ENCODE measurements at regions not wholly inside any gene's neighbourhood (a gene's known extent, or its start where the extent isn't known, plus 50 kb on each side); places are given as distances from the start of the nearest gene placed in this dataset.
"Not testable (repeated sequence)": the region's sequence is repeated elsewhere in the genome, so short reads cannot be mapped to it uniquely, and the experiment has no call there.

- peak; percentile 67 for DNase-seq
Observed at GRCh38 chr10:21403256-21404015, 122.0 kb downstream of the SKIDA1 start.

- DNase-seq: no peak
Observed at GRCh38 chr10:21402606-21403083, 122.8 kb downstream of the SKIDA1 start.

- DNase-seq: no peak
Observed at GRCh38 chr10:21401196-21401595, 124.3 kb downstream of the SKIDA1 start.

GRCh38 chr10:21399392-21400035 lies 126.0 kb downstream of the SKIDA1 start:
- no peak for DNase-seq

GRCh38 chr10:21398563-21399231 lies 126.8 kb downstream of the SKIDA1 start:
- DNase-seq: no peak

GRCh38 chr10:21396889-21397288 lies 128.6 kb downstream of the SKIDA1 start:
- DNase-seq: no peak

GRCh38 chr10:21393931-21394330 lies 131.6 kb downstream of the SKIDA1 start:
- no peak for DNase-seq

- no peak for DNase-seq
Observed at GRCh38 chr10:21388589-21388988, 136.9 kb downstream of the SKIDA1 start.

- no peak for DNase-seq
Observed at GRCh38 chr10:21387868-21388267, 137.6 kb downstream of the SKIDA1 start.

GRCh38 chr10:21385996-21386585 lies 139.4 kb downstream of the SKIDA1 start:
- DNase-seq: no peak

- no peak for DNase-seq
Observed at GRCh38 chr10:21385536-21385935, 139.9 kb downstream of the SKIDA1 start.

- DNase-seq: no peak
Observed at GRCh38 chr10:21379143-21379542, 146.3 kb downstream of the SKIDA1 start.

- DNase-seq: not testable (repeated sequence)
Observed at GRCh38 chr10:21375274-21375673, 150.2 kb downstream of the SKIDA1 start.

GRCh38 chr10:21373881-21374280 lies 151.6 kb downstream of the SKIDA1 start:
- not testable (repeated sequence) for DNase-seq

GRCh38 chr10:21372651-21373410 lies 152.7 kb downstream of the SKIDA1 start:
- DNase-seq: peak; percentile 5

GRCh38 chr10:21369697-21370096 lies 155.8 kb downstream of the SKIDA1 start:
- no peak for DNase-seq

GRCh38 chr10:21368728-21369425 lies 156.6 kb downstream of the SKIDA1 start:
- DNase-seq: no peak

- DNase-seq: no peak
Observed at GRCh38 chr10:21368022-21368582, 157.4 kb downstream of the SKIDA1 start.

GRCh38 chr10:21366108-21366507 lies 159.4 kb downstream of the SKIDA1 start:
- not testable (repeated sequence) for DNase-seq

- DNase-seq: peak; percentile 8
Observed at GRCh38 chr10:21364196-21365114, 161.0 kb downstream of the SKIDA1 start.

GRCh38 chr10:21363731-21364104 lies 161.8 kb downstream of the SKIDA1 start:
- DNase-seq: no peak
